ENCODE measurements at regions not wholly inside any gene's neighbourhood (a gene's known extent, or its start where the extent isn't known, plus 50 kb on each side); places are given as distances from the start of the nearest gene placed in this dataset.

- TF ChIP-seq EP300 (IDR thresholded peaks at IDR 0.05; ENCODE audit: borderline replicate concordance in 1 of 2, low read depth in 1 of 2, low read length in 1 of 2) (no peak), EZH2phosphoT487 (IDR thresholded peaks at IDR 0.05; ENCODE audit: borderline replicate concordance, low read depth) (no peak), PBX3 (IDR thresholded peaks at IDR 0.05) (no peak), POLR2AphosphoS5 (IDR thresholded peaks at IDR 0.05; ENCODE audit: low read depth, low read length) (no peak), GABPA (IDR thresholded peaks at IDR 0.05; ENCODE audit: low read depth) (no peak)
These were observed 1321.8 kb upstream of the PCDH9 start (continued) for GRCh38 chr13:68551701-68552522.

- H4K20me1 ChIP-seq (ENCODE audit: insufficient read depth): no peaks in the 10 kb centered on the region
- CTCF ChIA-PET: no interaction called here
- 38% methylated on average over 1 of the region's 1 CpG for WGBS (ENCODE audit: low lambda C conversion rate)
These were observed 1320.2 kb upstream of the PCDH9 start for GRCh38 chr13:68550330-68550729.

More at GRCh38 chr13:68550330-68550729, 1320.2 kb upstream of the PCDH9 start:
- Histone ChIP-seq H3K36me3 (replicated peaks in 1 of 2; ENCODE audit: control insufficient read depth in 1 of 2, insufficient read depth in 2 of 2, low read length in 1 of 2) (no peaks in the 10 kb centered on the region), H3K27ac (ENCODE audit: low read depth in 2 of 2, low read length in 1 of 2) (no peak overlapping the region), H2AFZ (ENCODE audit: low read depth) (no peak overlapping the region), H3K79me2 (ENCODE audit: insufficient read depth) (no peaks in the 10 kb centered on the region), H3K4me2 (no peak overlapping the region), H3K4me3 (ENCODE audit: low read depth in 2 of 2, low read length in 1 of 2) (no peak overlapping the region), H3K9me2 (no peaks in the 10 kb centered on the region), H3F3A (replicated peaks; ENCODE audit: insufficient read depth) (no peaks in the 10 kb centered on the region), H3K27me3 (ENCODE audit: insufficient read depth) (no peaks in the 10 kb centered on the region), H3K9me3 (no peaks in the 10 kb centered on the region), H3K4me1 (ENCODE audit: control insufficient read depth in 1 of 2, insufficient read depth in 2 of 2, low read depth in 1 of 2, low read length in 1 of 2) (no peaks in the 10 kb centered on the region; a peak in 1 of 4 replicates), H3K9ac (no peak overlapping the region)
- POLR2A ChIA-PET: no interaction called here
- DNase-seq: no peak
- no peak for TF ChIP-seq MAX (IDR thresholded peaks at IDR 0.05; ENCODE audit: low read depth)
- TF ChIP-seq CHD2 (IDR thresholded peaks at IDR 0.05; ENCODE audit: low read length, partially characterized antibody): no peak
- TF ChIP-seq RAD21 (IDR thresholded peaks at IDR 0.05; ENCODE audit: low read length): no peak
- TF ChIP-seq MEF2A (IDR thresholded peaks at IDR 0.05; ENCODE audit: borderline replicate concordance, low read depth): no peak
- TF ChIP-seq USF1 (IDR thresholded peaks at IDR 0.05; ENCODE audit: borderline replicate concordance, low read depth): no peak
- TF ChIP-seq TAF1 (IDR thresholded peaks at IDR 0.05; ENCODE audit: borderline replicate concordance, low read depth, low read length): no peak
- TF ChIP-seq FOSL2 (IDR thresholded peaks at IDR 0.05; ENCODE audit: borderline replicate concordance, low read depth): no peak
- no peak for TF ChIP-seq USF2 (IDR thresholded peaks at IDR 0.05; ENCODE audit: borderline replicate concordance, low read depth, low read length)
- TF ChIP-seq RXRA (IDR thresholded peaks at IDR 0.05; ENCODE audit: borderline replicate concordance, low read depth): no peak

All from SK-N-SH (cell line).